NAMALWA (cell line): ENCODE measurements at regions not wholly inside any gene's neighbourhood (a gene's known extent, or its start where the extent isn't known, plus 50 kb on each side); places are given as distances from the start of the nearest gene placed in this dataset.
"Not testable (repeated sequence)": the region's sequence is repeated elsewhere in the genome, so short reads cannot be mapped to it uniquely, and the experiment has no call there.

Experiments used
- DNase-seq: peaks from one replicate; pipeline ENCODE4 v3.0.0-alpha.2; 2015; ENCODE audit warnings: low spot score

- no peak for DNase-seq
Measured at GRCh38 chr12:89059721-89060541, 292.4 kb downstream of the DUSP6 start.

DNA sequence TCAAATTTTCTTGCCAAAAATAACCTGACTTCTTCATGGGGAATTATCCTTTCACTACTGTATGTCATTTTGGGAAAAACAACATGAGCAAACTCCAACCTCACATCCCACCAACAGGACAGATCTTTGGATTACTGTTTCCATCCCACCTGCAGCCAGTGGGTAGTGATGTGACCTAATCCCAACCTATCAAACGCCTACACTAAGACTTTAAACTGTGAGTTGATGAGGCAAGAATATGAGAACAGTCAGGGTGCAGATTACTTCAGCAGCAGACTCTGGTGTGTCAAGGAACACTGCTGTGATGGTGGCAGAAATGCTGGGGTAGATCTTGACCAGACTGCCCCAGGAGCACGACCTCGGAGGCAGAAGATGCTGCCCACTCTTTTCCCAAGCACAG, 293.2 kb downstream of the DUSP6 start:
- no peak for DNase-seq

DNA sequence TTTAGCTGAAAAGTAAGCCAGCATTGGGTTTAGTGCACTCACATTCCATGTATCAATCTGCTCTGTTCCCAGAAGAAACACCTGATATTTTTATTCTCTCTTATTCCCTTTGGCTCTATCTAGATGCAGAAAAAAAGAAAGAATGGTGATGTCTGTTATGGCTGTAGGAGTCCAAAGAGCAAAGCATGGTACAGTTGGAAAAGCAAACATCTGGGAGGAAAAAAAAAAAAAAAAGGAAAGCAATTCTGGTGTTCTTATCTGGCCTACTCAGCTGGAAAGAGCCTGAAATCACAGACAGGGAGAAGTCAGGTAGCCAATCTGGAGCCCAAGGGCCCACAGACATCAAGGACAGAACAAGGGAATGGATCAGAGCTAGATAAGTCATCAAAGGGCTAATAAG, 293.9 kb downstream of the DUSP6 start:
- DNase-seq: no peak

GRCh38 chr12:89053817-89054216, 298.5 kb downstream of the DUSP6 start:
- not testable (repeated sequence) for DNase-seq

- DNase-seq: peak; percentile 61
Measured at GRCh38 chr12:89051065-89051677, 301.1 kb downstream of the DUSP6 start.

- no peak for DNase-seq
Measured at GRCh38 chr12:89047856-89048418, 304.4 kb downstream of the DUSP6 start.

DNA sequence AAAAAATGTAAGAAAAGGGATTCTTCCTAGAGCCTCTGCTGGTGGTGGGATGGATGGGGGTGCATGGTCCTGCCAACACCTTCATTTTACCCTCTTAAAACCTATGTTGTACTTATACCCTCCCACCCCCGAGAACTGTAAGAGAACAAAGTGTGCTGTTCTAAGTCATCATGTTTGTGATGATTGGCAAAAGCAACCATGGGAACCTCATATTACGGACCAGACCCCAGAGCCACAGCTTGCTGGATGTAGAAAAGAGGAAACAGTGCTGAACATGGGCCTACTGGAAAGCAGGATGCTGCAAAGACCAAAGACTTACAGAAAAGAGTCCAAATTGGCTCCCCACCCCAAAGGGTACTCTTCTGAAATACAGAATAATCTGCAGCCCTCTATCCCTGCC, 311.2 kb downstream of the DUSP6 start:
- no peak for DNase-seq

DNA sequence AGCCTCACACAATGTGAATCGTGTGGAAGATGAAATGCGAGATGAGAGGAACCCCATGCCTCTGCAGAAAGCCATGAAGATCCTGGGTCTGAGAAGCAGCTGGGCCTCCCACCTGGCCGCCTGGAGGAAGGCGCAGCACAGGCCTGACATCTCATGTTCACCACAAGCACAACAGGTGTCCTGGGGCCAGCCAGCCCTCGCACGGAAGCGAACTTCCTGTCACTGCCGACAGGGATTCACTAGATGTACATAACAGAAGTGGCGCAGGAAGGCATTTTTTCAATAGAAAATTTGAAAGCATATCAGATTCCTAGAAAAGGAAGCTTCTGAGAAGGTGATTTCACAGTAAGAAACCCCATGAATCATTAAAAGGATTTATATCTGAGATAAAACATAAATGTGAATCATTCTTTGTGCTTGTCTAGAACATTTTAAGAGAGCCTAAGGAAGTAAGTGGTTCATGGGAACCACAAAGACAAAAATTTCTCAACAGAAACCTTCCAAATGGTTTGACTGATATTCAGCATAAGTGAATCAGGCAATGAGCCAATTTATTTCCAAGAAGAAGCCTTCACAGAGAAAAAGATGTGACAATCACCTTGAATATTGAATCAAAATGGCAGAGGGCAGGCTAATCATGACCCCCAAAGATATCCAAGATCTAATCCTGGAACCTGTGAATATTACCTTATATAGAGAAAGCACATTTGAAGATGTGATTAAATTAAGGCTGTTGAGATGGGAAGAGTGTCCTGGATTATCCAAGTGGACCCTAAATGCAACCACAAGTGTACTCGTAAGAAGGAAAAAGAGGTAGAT, 311.9 kb downstream of the DUSP6 start:
- no peak for DNase-seq

GRCh38 chr12:89038831-89039512, 313.3 kb downstream of the DUSP6 start:
- DNase-seq: no peak

- no peak for DNase-seq
Measured at GRCh38 chr12:89033062-89033461, 319.2 kb downstream of the DUSP6 start.

DNA sequence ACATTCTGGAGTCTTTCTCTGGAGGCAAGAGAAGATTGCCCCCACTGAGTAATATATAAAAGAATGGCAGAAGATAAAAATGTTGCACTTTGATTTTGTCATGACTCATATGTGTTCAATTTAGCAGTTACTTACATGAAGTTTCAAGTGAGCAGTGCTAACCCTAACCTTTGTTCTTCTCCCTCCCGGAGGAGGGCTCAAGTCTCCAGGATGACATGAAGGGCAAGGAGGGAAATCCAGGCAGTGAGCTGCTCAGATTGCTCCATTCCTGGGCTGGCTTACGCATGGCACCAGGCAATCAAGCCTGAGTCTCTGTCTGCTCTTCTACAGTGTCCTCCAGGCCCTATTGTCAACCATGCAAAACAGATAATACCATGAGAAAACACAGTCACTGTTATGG, 322.3 kb downstream of the DUSP6 start:
- no peak for DNase-seq

DNA sequence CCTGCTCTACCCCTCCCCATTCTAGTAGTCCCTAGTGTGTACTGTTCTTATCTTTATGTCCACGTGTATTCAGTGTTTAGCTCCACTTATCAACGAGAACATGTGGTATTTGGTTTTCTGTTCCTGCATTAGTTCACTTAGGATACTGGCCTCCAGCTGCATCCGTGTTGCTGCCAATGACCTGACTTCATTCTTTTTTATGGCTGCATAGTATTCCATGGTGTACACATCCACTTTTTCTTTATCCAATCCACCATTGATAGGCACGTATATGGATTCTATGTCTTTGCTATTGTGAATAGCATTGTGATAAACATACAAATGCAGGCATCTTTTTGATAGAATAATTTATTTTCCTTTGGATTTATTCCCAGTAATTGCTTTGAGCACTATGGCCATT, 327.7 kb downstream of the DUSP6 start:
- DNase-seq: no peak

DNA sequence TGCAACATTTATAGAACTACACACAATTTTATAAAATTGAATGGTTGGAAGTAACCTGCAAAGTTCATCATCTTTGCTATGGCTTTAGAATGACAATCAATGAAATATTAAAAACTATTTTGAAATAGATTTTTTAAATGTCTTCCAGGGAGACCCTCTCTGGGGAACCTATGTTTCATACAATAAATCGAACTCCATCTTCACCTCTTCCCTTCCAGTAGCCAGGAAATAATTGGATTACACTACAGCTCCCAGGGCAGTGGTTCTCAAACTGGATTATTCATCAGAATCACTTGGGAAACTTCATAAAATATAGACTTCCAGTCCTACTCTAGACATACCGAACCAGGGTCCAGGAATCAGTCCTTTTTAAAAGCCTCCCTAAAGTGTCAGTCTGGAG, 328.4 kb downstream of the DUSP6 start:
- DNase-seq: no peak

DNA sequence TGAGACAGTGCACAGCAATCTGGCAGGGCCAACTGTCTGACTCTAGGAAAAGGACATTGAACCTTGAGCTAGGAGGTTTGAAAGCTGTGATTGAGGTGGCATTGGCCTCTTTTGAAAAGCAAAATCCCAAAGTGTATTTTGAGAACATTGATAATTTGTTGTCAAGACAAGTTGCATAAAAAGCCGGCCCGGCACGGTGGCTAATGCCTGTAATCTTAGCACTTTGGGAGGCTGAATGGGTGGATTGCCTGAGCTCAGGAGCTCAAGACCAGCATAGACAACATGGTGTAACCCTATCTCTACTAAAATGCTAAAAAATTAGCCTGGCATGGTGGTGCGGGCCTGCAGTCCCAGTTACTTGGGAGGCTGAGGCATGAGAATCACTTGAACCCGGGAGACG, 331.6 kb downstream of the DUSP6 start:
- no peak for DNase-seq

DNA sequence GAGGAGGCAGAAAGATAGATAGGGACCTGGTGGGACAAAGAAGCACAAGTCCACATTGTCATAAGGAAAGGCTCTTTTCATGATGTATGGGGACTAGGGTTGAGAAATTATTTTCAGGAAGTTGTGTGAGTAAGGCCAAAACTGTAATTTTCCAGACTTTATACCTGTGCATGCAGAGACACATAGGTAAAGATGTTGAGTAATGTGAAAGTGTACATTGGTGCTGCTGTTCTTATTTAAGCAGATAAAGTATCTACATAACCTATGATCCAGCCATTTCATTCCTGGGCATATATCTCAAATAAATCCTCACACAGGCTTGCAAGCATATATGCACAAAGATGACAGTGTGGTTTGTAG, 332.2 kb downstream of the DUSP6 start:
- DNase-seq: no peak

GRCh38 chr12:89019439-89020120, 332.7 kb downstream of the DUSP6 start:
- DNase-seq: peak; percentile 80

DNA sequence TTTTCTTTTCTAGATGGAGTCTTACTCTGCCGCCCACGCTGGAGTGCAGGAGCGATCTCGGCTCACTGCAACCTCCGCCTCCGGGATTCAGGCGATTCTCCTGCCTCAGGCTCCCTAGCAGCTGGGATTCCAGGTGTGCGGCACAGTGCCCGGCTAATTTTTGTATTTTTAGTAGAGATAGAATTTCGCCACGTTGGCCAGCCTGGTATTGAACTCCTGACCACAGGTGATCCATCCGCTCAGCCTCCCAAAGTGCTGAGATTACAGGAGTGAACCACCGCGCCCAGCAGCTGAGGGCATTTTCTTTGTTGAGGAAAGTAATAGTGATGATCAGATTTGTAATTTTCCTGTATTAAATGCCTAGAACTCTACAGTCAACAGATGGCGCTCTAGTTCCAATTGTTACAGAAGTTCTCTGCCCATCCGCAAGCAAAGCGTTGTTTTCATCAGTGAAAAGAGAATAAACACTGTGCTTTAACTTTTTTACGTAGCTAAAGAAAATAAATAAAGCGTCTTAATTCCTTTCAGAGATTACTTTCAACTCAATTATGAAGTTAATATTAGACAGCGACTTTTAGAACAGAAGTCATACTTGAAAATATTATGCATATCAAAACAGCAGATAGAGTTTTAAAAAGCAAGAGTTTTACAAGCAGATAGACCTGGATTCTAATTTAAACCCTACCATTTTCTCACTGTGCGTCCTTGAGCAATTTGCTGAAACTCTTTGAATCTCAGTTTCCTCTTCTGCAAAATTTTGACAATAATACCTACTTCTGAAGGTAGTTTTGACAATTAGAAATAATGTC, 335.1 kb downstream of the DUSP6 start:
- peak; percentile 76 for DNase-seq

DNA sequence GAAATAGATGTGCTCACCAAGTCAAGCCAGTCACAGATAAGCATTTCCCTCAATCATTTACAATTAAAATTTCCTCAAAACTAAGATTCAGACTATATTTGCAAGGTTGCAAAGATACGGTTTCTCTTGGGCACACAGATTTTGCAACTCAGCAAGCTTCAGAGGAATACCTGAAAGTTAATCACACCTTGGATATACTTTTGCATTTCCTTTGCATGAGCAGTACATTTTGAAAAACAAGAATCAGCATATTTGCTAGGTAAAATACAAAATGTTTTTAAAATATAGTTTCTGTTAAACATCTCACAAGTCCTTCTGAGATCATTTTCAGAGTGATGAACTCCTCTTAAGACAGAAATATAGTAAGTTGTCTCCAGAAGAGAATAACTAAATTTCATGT, 336.9 kb downstream of the DUSP6 start:
- no peak for DNase-seq

- DNase-seq: no peak
Measured at GRCh38 chr12:88998421-88998820, 353.9 kb downstream of the DUSP6 start.

DNA sequence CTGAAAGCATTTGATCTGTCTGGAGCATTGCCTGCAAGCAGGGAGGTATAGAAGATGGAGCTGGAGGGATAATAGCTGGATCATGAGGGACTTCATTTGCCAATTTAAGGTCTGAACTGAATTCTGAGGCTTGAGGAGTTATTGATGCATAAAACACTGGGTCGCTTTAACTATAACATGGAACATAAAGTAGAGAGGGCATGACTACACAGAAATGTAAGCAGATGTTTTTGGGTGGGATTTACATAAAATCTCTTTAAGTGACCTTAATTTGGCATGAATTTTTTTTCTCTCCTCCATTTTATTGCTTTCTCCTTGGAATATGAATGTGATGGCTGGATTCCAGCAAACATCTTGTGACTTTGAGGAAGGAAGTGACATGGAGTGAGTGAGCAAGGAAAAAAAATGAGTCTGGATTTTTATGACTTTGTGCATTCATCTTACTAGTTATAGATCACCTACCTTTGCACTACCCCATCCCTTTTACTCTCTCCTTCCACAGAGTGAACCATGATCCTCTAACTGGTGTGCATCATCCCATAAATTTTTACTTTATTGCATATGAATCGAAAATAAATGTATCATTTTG, 356.0 kb downstream of the DUSP6 start:
- no peak for DNase-seq
